Liver (tissue), 8 donors: ENCODE measurements at regions not wholly inside any gene's neighbourhood (a gene's known extent, or its start where the extent isn't known, plus 50 kb on each side); places are given as distances from the start of the nearest gene placed in this dataset.

Source experiments
- DNase-seq: peaks from one replicate; pipeline ENCODE4 v3.0.0-alpha.2; 2017; ENCODE audit warnings: low spot score
- H3K27ac ChIP-seq, 2 donors: one replicate each; pipeline ENCODE4 v1.7.0; 2013; ENCODE audit warnings: inconsistent platforms in 2 of 2, low read length in 2 of 2, control low read depth in 1 of 2, low read depth in 1 of 2, mild to moderate bottlenecking in 1 of 2
- H3K27me3 ChIP-seq, 4 donors: one replicate each; pipeline versions ENCODE4 v1.6.1 to v1.7.0; 2013; ENCODE audit warnings: low read length in 3 of 4, inconsistent platforms in 1 of 4, mild to moderate bottlenecking in 1 of 4, moderate library complexity in 1 of 4; ENCODE audit not compliant: control insufficient read depth in 4 of 4, insufficient read depth in 4 of 4
- H3K36me3 ChIP-seq, 4 donors: one replicate each; pipeline versions ENCODE4 v1.6.1 to v1.7.0; 2013; ENCODE audit warnings: low read length in 3 of 4, mild to moderate bottlenecking in 3 of 4, low read depth in 1 of 4, moderate library complexity in 1 of 4; ENCODE audit not compliant: control insufficient read depth in 4 of 4, insufficient read depth in 3 of 4
- H3K4me1 ChIP-seq, 4 donors: one replicate each; pipeline versions ENCODE4 v1.6.1 to v1.7.0; 2013; ENCODE audit warnings: low read length in 3 of 4, mild to moderate bottlenecking in 3 of 4, moderate library complexity in 1 of 4; ENCODE audit not compliant: control insufficient read depth in 4 of 4, insufficient read depth in 4 of 4
- H3K4me3 ChIP-seq, 3 donors: one replicate each; pipeline versions ENCODE4 v1.6.1 to v1.7.0; 2013; ENCODE audit warnings: low read length in 3 of 3, control low read depth in 1 of 3, low read depth in 1 of 3, mild to moderate bottlenecking in 1 of 3
- H3K9ac ChIP-seq, 2 donors: one replicate each; pipeline ENCODE4 v1.7.0; 2013; ENCODE audit warnings: low read length in 2 of 2, mild to moderate bottlenecking in 2 of 2, moderate library complexity in 2 of 2, control low read depth in 1 of 2, low read depth in 1 of 2
- H3K9me3 ChIP-seq, 4 donors: one replicate each; pipeline versions ENCODE4 v1.6.1 to v1.7.0; 2013; ENCODE audit warnings: low read length in 3 of 4; ENCODE audit not compliant: control insufficient read depth in 4 of 4
- ATF3 ChIP-seq: IDR thresholded peaks from 2 replicates; pipeline ENCODE4 v1.6.1; 2016; ENCODE audit warnings: antibody characterized with exemption
- CTCF ChIP-seq: fragments of 150-350 bp; IDR thresholded peaks from 2 replicates; pipeline ENCODE4 v1.5.1; 2017; ENCODE audit warnings: improper control_type of control experiment, low read depth, low read length; ENCODE audit not compliant: missing input control
- EGR1 ChIP-seq, 2 donors: IDR thresholded peaks; 2 replicates each; pipeline ENCODE4 v1.6.1; 2016 to 2018; ENCODE audit warnings: antibody characterized with exemption in 2 of 2, low read depth in 2 of 2
- FOXA1 ChIP-seq: IDR thresholded peaks from 2 replicates; pipeline ENCODE4 v1.6.1; 2016; ENCODE audit warnings: antibody characterized with exemption
- FOXA2 ChIP-seq: IDR thresholded peaks from 2 replicates; pipeline ENCODE4 v1.6.1; 2016; ENCODE audit warnings: antibody characterized with exemption
- GABPA ChIP-seq, 2 donors: IDR thresholded peaks in 1 of 2; conservative IDR thresholded peaks in 1 of 2; 2 replicates each; pipeline ENCODE4 v1.6.1; 2016; ENCODE audit warnings: antibody characterized with exemption in 2 of 2, mild to moderate bottlenecking in 1 of 2, moderate library complexity in 1 of 2
- HNF4A ChIP-seq, 2 donors: conservative IDR thresholded peaks; 2 replicates each; pipeline ENCODE4 v1.6.1; 2016; ENCODE audit warnings: antibody characterized with exemption in 2 of 2, mild to moderate bottlenecking in 2 of 2
- HNF4G ChIP-seq: IDR thresholded peaks from 2 replicates; pipeline ENCODE4 v1.6.1; 2016; ENCODE audit warnings: antibody characterized with exemption
- JUND ChIP-seq, 2 donors: IDR thresholded peaks; 2 replicates each; pipeline ENCODE4 v1.6.1; 2016; ENCODE audit warnings: antibody characterized with exemption in 2 of 2
- MAX ChIP-seq: IDR thresholded peaks from 2 replicates; pipeline ENCODE4 v1.6.1; 2016; ENCODE audit warnings: antibody characterized with exemption
- NR2F2 ChIP-seq: IDR thresholded peaks from 2 replicates; pipeline ENCODE4 v1.6.1; 2016; ENCODE audit warnings: antibody characterized with exemption
- RAD21 ChIP-seq, 2 donors: IDR thresholded peaks; 2 replicates each; pipeline ENCODE4 v1.6.1; 2016; ENCODE audit warnings: antibody characterized with exemption in 2 of 2, mild to moderate bottlenecking in 2 of 2
- REST ChIP-seq: IDR thresholded peaks from 2 replicates; pipeline ENCODE4 v1.6.1; 2016; ENCODE audit warnings: antibody characterized with exemption, mild to moderate bottlenecking
- RXRA ChIP-seq, 2 donors: IDR thresholded peaks; 2 replicates each; pipeline ENCODE4 v1.6.1; 2017 to 2018; ENCODE audit warnings: antibody characterized with exemption in 2 of 2, mild to moderate bottlenecking in 1 of 2
- SP1 ChIP-seq: IDR thresholded peaks from 2 replicates; pipeline ENCODE4 v1.6.1; 2018; ENCODE audit warnings: antibody characterized with exemption, mild to moderate bottlenecking
- TAF1 ChIP-seq: conservative IDR thresholded peaks from 2 replicates; pipeline ENCODE4 v1.6.1; 2016; ENCODE audit warnings: antibody characterized with exemption, mild to moderate bottlenecking
- YY1 ChIP-seq: IDR thresholded peaks from 2 replicates; pipeline ENCODE4 v1.6.1; 2016; ENCODE audit warnings: antibody characterized with exemption, mild to moderate bottlenecking
- ZBTB33 ChIP-seq: IDR thresholded peaks from 2 replicates; pipeline ENCODE4 v1.6.1; 2016; ENCODE audit warnings: antibody characterized with exemption
- WGBS: extraction: QIAGEN DNeasy Blood & Tissue Kit; methylation state at CpG from one replicate; pipeline ENCODE4 v1.1.7; 2013; 5-methylcytosine and 5-hydroxymethylcytosine counted together
- donor health status: healthy.
- donor health status: healthy.
- donor health status: healthy.
- donor health status: healthy.
- donor health status: healthy.

GRCh38 chr15:66625531-66625930 is 59.7 kb upstream of the LCTL start:
- TF ChIP-seq TAF1 (no peak), REST (no peak), RXRA (IDR thresholded peaks at IDR 0.05) (no peak), JUND (IDR thresholded peaks at IDR 0.05) (no peak), HNF4G (no peak), MAX (no peak), ATF3 (no peak), ZBTB33 (no peak), EGR1 (IDR thresholded peaks at IDR 0.05; ENCODE audit: low read depth in 2 of 2) (no peak), RAD21 (IDR thresholded peaks at IDR 0.05) (no peak), NR2F2 (no peak), CTCF (no peak), GABPA (IDR thresholded peaks at IDR 0.05 in 1 of 2, conservative IDR thresholded peaks at IDR 0.05 in 1 of 2) (no peak), FOXA1 (no peak), FOXA2 (no peak), YY1 (no peak), SP1 (no peak), HNF4A (conservative IDR thresholded peaks at IDR 0.05) (no peak)
- no peak for DNase-seq
- Histone ChIP-seq H3K9me3 (no peaks in the 10 kb centered on the region), H3K27me3 (no peaks in the 10 kb centered on the region), H3K4me3 (no peak overlapping the region), H3K36me3 (no peaks in the 10 kb centered on the region), H3K4me1 (peaks cover 0 to 5% (median 2%) of the 10 kb centered on the region in 4 donors), H3K27ac (no peak overlapping the region), H3K9ac (no peak overlapping the region)
- 93% methylated on average over 1 of the region's 1 CpG for WGBS
